GM19351 (cell line): ENCODE measurements at regions not wholly inside any gene's neighbourhood (a gene's known extent, or its start where the extent isn't known, plus 50 kb on each side); places are given as distances from the start of the nearest gene placed in this dataset.
"Not testable (repeated sequence)": the region's sequence is repeated elsewhere in the genome, so short reads cannot be mapped to it uniquely, and the experiment has no call there.

ENCODE experiments used
- ATAC-seq: cut with Tn5 transposase; IDR thresholded peaks from one replicate; pipeline ENCODE4 v1.9.1; 2021; ENCODE audit warnings: mild to moderate bottlenecking, moderate library complexity; ENCODE audit not compliant: unreplicated experiment

DNA sequence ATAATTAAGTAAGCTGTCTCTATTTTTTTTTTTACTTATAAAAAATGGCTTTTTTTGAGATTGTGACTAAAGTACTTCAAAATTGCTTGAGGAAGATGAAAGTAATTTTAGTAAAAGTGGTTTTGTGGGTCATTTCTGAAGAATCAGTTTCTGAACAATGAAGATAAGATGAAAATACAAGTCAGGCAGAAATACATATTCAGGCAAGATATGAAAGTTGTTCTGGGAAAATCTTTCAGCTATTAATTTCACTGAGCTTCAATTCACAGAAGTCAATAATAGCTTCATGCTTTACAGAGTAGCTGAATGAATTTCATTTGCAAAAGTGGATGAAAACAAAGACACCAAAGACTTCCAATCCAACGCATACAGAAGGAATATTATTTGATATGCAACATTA, 305.2 kb upstream of the ARSJ start:
- no peak for ATAC-seq

DNA sequence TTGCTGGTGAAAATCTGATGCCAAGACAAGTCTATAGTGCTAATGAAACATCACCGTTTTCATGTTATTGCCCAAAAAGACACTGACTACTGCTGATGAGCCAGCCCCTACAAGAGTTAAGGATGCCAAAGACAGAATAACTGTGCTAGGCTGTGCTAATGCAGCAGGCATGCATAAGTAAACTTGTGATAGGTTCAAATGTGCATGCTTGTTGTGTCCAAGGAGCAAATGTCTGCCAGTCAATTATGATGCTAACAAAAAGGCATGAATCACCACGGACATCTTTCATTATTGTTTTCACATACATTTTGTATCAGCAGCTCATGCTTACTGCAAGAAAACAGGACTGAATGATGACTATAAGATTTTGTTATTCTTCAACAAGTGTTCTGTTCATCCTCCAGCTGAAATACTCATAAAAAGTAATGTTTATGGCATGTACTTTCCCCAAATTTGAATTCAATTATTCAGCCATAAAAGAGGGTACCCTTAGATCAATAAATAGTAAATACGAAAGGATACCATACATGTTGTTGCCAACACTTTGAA, 306.9 kb upstream of the ARSJ start:
- no peak for ATAC-seq

DNA sequence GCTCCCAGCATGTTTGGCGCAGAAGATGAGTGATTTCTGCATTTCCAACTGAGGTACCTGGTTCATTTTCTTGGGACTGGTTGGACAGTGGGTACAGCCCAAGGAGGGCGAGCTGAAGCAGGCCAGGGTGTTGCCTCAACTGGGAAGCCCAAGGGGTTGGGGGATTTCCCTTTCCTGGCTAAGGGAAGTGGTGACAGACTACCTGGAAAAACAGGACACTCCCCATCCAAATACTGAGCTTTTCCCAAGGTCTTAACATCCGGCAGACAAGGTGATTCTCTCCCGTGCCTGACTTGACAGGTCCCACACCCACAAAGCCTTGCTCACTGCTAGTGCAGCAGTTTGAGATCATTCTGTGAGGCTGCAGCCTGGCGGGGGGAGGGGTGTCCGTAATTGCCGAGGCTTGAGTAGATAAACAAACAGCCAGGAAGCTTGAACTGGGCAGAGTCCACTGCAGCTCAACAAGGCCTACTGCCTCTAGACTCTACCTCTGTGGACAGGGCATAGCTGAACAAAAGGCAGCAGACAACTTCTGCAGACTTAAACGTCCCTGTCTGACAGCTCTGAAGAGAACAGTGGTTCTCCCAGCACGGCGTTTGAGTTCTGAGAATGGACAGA, 307.7 kb upstream of the ARSJ start:
- ATAC-seq: no peak

DNA sequence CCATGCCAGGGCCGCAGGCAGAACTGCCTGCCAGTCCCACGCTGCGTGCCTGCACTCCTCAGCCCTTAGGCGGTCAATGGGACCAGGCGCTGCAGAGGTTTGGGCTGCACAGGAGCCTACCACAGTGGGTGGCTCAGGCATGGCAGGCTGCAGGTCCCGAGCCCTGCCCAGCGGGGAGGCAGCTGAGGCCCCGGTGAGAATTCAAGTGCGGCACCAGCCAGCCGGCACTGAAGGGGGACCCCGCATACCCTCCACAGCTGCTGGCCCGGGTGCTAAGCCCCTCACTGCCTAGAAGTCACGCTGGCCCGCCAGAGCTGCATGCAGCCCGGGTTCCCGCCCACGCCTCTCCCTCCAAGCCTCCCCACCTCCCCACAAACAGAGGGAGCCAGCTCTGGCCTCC, 302.5 kb upstream of the UGT8 start:
- ATAC-seq: no peak

DNA sequence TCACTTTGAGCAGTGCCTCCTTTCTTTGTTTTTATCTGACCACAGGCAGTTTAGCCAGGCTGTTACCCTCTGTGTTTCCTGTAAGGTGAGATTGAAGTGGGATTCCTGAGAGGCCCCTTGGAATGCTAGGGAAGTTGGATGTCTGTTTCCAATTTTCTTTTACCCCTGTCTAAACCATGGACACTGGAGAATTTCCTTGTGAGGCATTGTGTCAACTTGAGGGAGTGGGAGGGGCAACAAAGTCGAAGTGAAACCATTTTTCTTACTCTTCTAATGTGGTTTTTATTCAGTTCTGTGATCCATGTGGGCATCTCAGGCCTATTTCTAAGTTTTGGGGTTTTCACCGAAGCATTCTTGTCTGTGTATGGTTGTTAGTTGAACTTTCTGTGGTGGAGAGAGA, 296.1 kb upstream of the UGT8 start:
- no peak for ATAC-seq

DNA sequence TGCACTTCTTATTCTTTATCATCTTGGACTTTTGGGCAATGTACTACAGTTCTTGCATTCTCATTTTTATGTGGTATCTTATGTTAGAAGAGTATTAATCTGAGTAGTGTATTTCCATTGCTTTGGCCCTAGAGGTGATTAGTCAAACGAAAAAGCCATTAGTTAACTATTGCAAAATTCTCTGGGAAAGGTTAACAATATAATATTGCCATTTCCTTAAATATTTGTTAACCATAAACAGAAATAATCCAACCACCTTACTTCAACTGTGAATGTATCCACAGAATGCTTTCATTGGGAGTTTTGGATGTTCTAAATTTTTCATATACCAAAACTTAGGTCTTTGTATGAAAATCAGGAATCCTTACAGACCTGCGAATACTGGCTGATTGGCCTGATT, 294.6 kb upstream of the UGT8 start:
- ATAC-seq: no peak

DNA sequence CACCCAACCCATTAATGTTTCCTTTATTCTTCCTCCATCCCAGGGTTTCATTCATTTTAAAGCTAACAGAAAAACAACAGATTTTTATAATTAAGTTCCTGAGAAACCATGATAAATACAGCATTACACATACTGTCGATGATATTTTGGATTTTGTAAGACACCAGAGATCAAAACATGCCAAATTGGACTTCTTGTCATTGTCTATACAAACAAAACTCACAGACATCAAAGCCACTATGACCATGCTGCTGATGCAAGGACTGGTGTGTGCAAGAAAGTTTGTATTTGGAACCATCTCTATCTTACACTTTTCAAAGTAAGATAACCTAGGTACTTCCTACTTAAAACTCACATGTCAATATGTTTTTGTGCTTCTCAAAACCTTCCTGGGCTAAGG, 294.0 kb upstream of the UGT8 start:
- ATAC-seq: no peak

DNA sequence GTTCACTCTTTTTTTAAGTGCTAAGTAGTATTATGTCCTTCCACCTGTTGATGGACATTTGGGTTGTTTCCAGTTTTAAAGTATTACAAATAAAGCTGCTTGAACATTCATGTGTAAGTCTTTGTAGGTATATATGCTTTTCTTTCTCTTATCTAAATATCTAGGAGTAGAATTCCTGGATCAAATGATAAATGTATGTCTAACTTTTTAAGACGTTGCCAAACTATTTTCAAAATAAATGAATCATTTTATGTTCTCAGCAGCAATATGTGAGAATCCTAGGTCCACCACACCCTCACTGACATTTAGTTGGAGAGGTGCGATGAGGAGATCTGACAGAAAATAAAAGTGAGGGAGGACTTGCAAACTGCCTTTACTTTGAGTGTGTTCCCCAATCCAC, 291.7 kb upstream of the UGT8 start:
- no peak for ATAC-seq

DNA sequence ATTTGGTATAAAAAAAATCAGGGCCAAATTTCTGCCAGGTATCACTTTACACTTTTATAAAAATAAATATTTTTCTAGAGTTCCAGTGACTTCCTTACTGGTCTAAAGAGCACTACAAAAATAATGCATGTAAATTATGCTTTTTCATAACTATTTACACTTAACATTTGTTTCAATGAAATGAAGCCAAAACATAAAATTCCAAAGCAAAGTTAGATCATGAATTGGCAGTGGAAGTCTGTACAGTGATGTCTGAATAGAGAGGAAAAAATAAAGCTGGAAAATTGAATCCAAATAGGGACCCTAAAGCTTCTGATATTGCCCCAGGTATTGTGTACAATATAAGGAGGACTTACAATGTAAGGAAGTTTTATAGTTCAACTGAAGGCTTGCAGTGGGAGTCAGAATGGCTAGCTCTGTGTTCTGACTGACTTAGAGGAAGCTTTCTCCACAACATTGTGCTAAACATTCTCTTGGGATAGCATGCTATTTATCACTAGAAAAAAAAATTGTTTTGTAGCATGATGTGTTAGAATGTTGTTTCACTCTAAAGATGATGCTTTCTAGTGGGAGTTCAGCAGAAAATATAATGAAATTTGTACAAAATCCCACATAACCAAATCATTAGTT, 288.2 kb upstream of the UGT8 start:
- ATAC-seq: no peak

DNA sequence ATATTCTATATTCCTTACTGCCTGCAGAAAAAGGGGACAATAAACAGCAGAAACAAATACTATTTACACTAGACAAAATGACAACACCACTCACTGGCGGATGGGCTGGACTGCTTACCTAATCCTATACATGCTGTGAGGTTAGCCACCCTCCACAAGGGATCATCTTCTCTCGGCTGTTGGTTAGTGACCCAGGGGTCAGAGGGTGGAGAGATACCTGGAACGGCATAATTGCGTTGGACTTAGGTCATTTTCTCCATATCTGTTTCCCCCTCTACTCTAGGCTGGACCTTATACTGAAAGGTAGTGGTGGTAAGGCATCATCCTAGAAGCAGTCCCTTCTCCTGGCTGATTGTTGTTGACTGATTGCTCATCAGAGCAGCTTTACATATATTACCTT, 286.8 kb upstream of the UGT8 start:
- no peak for ATAC-seq

DNA sequence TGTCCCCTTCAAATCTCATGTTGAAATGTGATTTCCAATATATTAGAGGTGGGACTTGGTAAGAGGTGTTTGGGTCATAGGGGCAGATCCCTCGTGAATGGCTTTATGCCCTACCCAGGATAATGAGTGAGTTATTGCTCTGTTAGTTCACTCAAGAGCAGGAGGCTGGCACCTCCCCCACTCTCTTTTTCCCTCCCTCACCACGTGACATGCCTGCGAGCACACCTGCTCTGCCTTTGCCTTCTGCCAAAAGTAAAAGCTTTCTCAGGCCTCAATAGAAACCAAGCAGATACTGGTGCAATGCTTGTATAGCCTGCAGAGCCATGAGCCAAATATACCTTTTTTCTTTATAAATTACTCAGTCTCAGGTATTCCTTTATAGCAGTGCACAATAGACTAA, 286.3 kb upstream of the UGT8 start:
- no peak for ATAC-seq

DNA sequence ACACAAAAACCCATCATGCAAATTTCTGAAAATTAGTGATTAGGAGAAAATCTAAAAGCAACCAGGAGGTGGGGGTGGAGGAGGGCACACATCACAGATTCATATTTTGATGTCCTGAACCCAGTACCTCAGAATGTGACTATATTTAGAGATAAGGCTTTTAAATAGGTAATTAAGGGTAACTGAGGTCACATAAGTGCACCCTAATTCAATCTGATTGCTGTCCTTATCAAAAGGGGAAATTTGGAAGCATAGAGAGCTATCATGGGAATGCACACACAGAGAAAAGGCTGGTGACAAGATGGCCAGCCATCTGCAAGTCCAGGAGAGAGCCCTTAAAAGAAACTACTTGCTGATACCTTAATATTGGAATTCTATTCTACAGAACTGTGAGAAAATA, 281.8 kb upstream of the UGT8 start:
- ATAC-seq: no peak

DNA sequence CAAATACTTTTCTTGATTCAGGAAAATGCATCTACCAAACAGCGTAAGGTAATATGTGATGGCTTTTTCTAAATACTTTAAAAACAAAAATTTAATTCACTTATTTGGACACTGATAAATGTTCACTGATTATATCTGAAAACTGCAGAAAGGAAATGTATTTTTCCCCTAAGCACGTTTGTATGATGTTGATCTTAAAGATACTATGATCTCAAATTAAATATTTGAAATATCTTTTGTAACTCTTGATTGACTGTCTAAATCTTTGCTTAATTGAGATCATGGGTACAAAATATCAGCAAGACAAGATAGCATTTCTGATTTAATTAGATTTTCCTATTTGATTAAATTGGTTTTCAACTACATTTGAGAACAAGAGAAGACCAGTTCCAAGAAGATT, 281.0 kb upstream of the UGT8 start:
- ATAC-seq: no peak

DNA sequence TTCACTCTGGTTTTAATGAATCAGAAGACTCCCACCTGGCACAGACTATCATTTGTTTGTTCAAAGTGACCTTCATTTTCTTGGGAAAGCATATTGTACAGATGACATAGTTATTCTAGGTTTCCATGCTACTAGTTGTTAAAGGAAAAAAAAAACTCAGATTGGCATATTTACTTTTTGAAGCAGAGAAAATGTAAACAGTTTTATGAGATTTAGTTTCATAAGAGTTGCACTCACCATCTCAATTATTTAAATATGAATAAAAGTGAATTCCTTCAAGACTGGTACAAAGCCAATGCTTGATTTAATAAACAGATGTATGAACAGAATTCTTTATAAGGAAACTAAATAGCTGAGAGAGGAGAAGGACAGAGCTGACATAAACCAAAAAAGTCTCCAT, 280.3 kb upstream of the UGT8 start:
- ATAC-seq: no peak

DNA sequence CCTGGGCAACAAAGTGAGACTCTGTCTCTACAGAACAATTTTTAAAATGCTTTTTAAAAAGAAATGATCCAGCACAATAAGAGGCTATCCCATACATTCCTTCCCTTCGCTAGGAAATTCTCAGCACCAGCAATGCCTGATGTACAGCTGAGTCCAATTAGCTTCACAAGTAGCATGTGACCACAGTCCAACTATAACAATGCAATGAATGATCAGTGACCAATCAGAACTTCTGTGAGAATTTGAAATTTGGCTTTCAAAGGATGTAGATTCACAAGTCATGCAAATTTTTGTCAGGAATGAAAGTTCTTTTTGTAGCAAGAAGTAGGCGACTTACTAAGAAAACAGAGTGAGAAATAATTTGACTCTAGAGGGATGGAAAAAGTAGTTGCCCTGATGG, 278.5 kb upstream of the UGT8 start:
- ATAC-seq: no peak

DNA sequence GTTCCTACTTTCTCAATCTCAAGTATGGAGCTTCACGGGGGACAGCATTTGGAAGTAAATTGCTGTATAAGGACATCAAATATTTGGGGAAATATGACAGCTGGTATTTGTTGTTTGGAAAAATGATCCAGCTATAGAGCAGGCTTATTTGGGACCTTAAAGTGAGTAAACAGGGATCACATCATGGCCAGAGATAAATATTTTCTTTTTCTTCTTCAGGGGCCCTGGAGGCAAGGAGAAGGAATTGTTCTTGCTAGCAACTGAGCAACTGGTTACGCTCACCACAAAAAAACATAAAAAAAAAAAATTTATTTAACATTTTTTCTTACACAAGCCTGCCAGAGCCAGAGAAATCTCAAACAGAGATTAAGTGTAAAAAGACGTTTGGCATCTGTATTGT, 277.2 kb upstream of the UGT8 start:
- no peak for ATAC-seq

DNA sequence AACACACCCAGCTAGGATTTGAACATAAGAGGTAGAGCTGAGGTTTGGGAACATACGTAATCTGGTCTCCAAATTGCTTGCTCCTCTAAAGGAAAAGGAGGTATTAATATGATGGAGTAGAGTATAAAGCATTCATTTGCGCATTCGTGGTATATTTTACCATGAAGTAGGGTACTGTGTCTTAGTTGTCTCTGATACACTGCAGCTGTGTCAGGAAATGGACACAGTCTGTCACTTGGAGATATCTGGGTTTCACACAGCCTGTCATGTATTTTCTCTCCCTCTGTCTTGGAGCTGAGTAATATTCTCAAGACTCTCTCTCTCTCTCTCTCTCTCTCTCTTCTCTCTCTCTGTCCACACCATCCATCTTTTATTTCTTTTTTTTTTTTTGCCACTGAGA, 274.8 kb upstream of the UGT8 start:
- no peak for ATAC-seq

DNA sequence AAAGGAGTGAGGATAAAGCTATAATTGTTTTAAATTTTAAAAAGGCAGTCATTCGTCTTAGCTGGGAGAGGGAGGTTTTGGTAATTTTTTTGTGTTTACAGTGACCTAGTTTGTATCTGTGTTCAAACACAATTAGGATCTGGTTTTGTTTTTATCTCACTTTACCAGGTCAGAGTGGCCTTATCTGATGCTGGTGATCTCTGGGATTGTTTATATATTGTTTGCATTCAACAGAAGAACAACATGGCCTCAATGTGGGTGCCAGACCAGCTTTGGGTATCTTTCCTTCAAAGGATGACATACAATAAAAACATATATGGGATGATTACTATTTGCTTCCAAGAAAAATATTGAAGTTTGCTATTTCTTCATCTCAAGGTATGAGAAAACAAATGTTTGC, 272.2 kb upstream of the UGT8 start:
- no peak for ATAC-seq

DNA sequence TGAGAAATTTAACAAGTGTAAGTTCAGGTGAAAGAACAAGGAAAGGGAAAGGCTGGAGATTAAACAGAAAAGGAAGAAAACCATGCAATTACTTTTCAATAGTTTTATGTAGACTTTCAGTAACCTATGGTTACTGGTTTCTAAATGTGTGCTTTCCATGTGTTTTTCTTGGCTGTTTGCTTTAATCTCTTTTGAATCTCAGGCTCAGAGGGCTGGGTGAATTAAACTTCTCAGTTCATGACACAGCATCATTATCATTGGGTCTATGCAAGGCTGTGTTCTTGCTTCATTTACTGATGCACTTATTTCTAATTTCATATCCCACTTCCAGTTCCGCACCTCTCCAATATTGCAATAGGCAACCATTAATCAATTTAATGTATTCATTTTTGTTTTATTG, 266.5 kb upstream of the UGT8 start:
- no peak for ATAC-seq

DNA sequence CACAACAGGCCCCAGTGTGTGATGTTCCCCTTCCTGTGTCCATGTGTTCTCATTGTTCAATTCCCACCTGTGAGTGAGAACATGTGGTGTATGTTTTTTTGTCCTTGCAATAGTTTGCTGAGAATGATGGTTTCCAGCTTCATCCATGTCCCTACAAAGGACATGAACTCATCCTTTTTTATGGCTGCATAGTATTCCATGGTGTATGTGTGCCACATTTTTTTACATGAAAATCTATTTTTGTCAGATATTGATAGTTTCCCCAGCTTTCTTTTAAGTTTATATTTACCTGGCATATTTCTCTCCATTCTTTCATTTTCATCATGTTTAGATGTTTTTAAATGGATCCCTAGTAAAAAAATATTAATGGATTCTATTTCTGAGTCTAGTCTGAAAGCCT, 264.2 kb upstream of the UGT8 start:
- ATAC-seq: not testable (repeated sequence)

DNA sequence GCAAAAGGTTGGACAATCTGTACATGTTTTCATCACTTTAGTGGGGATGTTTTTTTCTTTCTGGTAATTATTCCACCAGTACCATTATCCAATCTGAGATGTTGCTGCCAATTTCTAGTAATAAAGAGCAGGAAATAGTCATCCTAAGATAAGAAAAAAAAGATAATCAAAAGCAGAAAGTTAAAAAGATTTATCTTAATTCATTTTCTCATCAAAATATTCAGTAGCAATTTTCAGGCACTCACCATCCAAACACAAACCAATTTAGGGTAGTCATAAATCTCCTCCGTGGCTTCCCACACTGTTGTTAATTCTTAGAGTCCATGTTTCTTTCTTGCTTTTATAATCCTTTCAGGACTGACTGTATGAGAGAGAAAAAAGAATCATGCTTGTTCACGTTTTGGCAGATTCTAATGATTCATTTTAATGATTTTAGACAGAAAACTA, 263.7 kb upstream of the UGT8 start:
- ATAC-seq: no peak

DNA sequence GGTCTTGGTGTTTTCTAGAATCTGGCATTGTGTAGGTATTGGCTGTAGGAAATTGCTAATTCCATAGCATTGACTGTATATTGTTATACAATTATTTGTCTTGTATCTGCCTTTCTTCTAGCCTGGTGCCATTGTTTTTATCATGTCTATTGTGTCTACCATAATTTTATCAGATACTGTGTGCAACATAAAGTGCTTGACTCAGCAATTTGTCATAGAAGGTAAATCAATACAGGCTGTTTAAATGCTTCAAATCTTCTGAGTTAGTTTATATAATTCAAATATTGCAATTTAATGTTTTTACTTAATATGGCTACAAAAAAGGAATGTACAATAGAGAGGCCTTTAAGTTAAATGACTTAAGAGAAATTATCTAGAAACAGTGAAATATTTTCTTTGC, 263.3 kb upstream of the UGT8 start:
- ATAC-seq: no peak

DNA sequence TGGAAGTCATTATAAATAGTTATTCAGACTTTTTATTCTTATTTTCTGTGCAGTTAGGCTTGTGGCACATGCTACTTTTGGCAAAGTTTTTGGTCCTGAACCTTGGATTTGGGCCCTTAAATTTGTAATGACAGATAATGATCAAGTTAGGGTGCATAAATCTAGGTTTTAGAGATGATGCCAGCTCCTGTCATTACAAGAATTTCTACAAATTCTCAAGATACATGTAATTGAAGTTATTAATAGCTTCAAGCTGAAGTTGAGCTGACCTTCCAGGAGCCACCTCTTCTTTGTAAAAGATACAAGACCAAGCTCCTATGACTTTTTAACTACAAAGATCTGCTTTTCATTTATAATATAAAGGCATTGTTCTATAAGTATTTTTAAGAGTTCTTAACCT, 255.6 kb upstream of the UGT8 start:
- ATAC-seq: no peak
